C4-2B (cell line): ENCODE measurements at regions not wholly inside any gene's neighbourhood (a gene's known extent, or its start where the extent isn't known, plus 50 kb on each side); places are given as distances from the start of the nearest gene placed in this dataset.
"Not testable (repeated sequence)": the region's sequence is repeated elsewhere in the genome, so short reads cannot be mapped to it uniquely, and the experiment has no call there.

Experiments used
- ZFX ChIP-seq: fragments of 450-650 bp; IDR thresholded peaks from 2 replicates; pipeline ENCODE4 v1.6.1; 2017
- TF ChIP-seq, protein P1 (sequence below): fragments of 450-650 bp; conservative IDR thresholded peaks from 2 replicates; pipeline ENCODE4 v1.5.1; 2017; ENCODE audit warnings: mild to moderate bottlenecking

DNA sequence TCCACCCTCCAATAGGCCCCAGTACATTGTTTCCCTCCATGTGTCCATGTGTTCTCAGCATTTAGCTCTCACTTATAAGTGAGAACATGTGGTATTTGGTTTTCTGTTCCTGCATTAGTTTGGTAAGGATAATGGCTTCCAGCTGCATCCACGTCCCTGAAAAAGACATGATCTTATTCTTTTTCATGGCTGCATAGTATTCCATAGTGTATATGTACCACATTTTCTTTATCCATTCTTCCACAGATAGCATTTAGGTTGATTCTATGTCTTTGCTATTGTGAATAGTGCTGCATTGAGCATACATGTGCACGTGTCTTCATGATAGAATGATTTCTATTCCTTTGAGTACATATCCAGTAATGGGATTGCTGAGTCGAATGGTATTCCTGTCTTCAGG is 114.0 kb upstream of the ABCB5 start:
- TF ChIP-seq, protein P1, sequence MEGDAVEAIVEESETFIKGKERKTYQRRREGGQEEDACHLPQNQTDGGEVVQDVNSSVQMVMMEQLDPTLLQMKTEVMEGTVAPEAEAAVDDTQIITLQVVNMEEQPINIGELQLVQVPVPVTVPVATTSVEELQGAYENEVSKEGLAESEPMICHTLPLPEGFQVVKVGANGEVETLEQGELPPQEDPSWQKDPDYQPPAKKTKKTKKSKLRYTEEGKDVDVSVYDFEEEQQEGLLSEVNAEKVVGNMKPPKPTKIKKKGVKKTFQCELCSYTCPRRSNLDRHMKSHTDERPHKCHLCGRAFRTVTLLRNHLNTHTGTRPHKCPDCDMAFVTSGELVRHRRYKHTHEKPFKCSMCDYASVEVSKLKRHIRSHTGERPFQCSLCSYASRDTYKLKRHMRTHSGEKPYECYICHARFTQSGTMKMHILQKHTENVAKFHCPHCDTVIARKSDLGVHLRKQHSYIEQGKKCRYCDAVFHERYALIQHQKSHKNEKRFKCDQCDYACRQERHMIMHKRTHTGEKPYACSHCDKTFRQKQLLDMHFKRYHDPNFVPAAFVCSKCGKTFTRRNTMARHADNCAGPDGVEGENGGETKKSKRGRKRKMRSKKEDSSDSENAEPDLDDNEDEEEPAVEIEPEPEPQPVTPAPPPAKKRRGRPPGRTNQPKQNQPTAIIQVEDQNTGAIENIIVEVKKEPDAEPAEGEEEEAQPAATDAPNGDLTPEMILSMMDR, result not testable (repeated sequence)
- TF ChIP-seq ZFX, result not testable (repeated sequence)
